PC-3 (cell line): ENCODE measurements at regions not wholly inside any gene's neighbourhood (a gene's known extent, or its start where the extent isn't known, plus 50 kb on each side); places are given as distances from the start of the nearest gene placed in this dataset.

Source experiments
- EZH2 ChIP-seq: fragments of 300-600 bp; sonication (generic); IDR thresholded peaks from one replicate; pipeline ENCODE4 v1.6.1; 2017; ENCODE audit warnings: antibody characterized with exemption, mild to moderate bottlenecking, low read length; ENCODE audit not compliant: unreplicated experiment
- EZH2phosphoT487 ChIP-seq: fragments of 300-600 bp; sonication (generic); IDR thresholded peaks from 2 replicates; pipeline ENCODE4 v1.6.1; 2018; ENCODE audit warnings: mild to moderate bottlenecking, antibody characterized with exemption, low read length, borderline replicate concordance
- TF ChIP-seq, protein P1 (sequence below): fragments of 300-600 bp; sonication (generic); conservative IDR thresholded peaks from 2 replicates; pipeline ENCODE4 v1.5.1; 2017; ENCODE audit warnings: antibody characterized with exemption, low read depth, mild to moderate bottlenecking, low read length

DNA sequence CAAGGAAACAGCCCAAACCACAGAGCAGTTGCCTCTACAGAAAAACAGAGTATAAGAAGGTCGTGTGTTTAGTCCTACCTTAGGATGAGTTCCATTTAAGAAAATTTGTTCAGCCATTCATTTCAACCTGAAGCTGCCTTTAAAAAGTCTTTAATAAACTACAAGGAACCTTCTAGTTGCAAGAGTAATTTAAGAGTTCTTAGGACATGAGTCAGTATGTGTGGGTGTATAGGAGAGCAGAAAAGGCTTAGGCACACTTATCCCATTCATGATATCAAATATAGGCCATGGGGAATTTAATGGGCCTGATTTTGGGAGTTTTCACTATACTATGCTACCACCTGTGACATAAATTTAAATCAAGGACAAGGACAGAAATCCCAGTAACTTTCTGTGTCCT lies 496.8 kb downstream of the TFEC start:
- TF ChIP-seq EZH2 (no peak), EZH2phosphoT487 (no peak)
- TF ChIP-seq, protein P1, sequence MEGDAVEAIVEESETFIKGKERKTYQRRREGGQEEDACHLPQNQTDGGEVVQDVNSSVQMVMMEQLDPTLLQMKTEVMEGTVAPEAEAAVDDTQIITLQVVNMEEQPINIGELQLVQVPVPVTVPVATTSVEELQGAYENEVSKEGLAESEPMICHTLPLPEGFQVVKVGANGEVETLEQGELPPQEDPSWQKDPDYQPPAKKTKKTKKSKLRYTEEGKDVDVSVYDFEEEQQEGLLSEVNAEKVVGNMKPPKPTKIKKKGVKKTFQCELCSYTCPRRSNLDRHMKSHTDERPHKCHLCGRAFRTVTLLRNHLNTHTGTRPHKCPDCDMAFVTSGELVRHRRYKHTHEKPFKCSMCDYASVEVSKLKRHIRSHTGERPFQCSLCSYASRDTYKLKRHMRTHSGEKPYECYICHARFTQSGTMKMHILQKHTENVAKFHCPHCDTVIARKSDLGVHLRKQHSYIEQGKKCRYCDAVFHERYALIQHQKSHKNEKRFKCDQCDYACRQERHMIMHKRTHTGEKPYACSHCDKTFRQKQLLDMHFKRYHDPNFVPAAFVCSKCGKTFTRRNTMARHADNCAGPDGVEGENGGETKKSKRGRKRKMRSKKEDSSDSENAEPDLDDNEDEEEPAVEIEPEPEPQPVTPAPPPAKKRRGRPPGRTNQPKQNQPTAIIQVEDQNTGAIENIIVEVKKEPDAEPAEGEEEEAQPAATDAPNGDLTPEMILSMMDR, result no peak
